GM23338 (cell line): ENCODE measurements at regions not wholly inside any gene's neighbourhood (a gene's known extent, or its start where the extent isn't known, plus 50 kb on each side); places are given as distances from the start of the nearest gene placed in this dataset.

Experiments
- CREB1 ChIP-seq: fragments of 250-450 bp; sonication (Bioruptor Pico); IDR thresholded peaks from 2 replicates; pipeline ENCODE4 v1.5.0; 2020; ENCODE audit warnings: low read depth, mild to moderate bottlenecking, moderate library complexity
- EZH2 ChIP-seq: fragments of 200-600 bp; sonication (generic); IDR thresholded peaks from one replicate; pipeline ENCODE4 v1.8.0; 2017; ENCODE audit warnings: antibody characterized with exemption, mild to moderate bottlenecking, low read depth; ENCODE audit not compliant: unreplicated experiment
- EZH2phosphoT487 ChIP-seq: fragments of 200-600 bp; sonication (generic); IDR thresholded peaks from one replicate; pipeline ENCODE4 v1.8.1; 2018; ENCODE audit warnings: antibody characterized with exemption; ENCODE audit not compliant: unreplicated experiment
- JUNB ChIP-seq: IDR thresholded peaks from one replicate; pipeline ENCODE4 v1.6.1; 2016; ENCODE audit warnings: antibody characterized with exemption; ENCODE audit not compliant: unreplicated experiment
- NANOG ChIP-seq: IDR thresholded peaks from 2 replicates; pipeline ENCODE4 v1.6.1; 2016; ENCODE audit warnings: antibody characterized with exemption, borderline replicate concordance
- POLR2AphosphoS5 ChIP-seq: IDR thresholded peaks from 2 replicates; pipeline ENCODE4 v1.6.1; 2016; ENCODE audit warnings: antibody characterized with exemption, low read depth
- STAT1 ChIP-seq: IDR thresholded peaks from one replicate; pipeline ENCODE4 v1.6.1; 2016; ENCODE audit warnings: antibody characterized with exemption; ENCODE audit not compliant: unreplicated experiment
- ZNF114 ChIP-seq: fragments of 250-450 bp; sonication (Bioruptor Pico); IDR thresholded peaks from 2 replicates; pipeline ENCODE4 v1.5.0; 2020; ENCODE audit warnings: mild to moderate bottlenecking, moderate library complexity
- ZNF331 ChIP-seq: fragments of 250-450 bp; sonication (Bioruptor Pico); IDR thresholded peaks from 2 replicates; pipeline ENCODE4 v1.5.0; 2020; ENCODE audit warnings: low read depth, mild to moderate bottlenecking, moderate library complexity
- TF ChIP-seq, protein P1 (sequence below): IDR thresholded peaks from one replicate; pipeline ENCODE4 v1.6.1; 2018; ENCODE audit warnings: antibody characterized with exemption; ENCODE audit not compliant: unreplicated experiment
- TF ChIP-seq, protein P2 (sequence below), 2 experiments: fragments of 200-600 bp in 1 of 2; sonication (generic) in 1 of 2; conservative IDR thresholded peaks; 2 replicates each; pipeline versions ENCODE4 v1.5.1 to v1.6.1; 2016 to 2017; ENCODE audit warnings: antibody characterized with exemption in 2 of 2, low read depth in 2 of 2, mild to moderate bottlenecking in 2 of 2, moderate library complexity in 1 of 2
- TF ChIP-seq, protein P3 (sequence below): IDR thresholded peaks from 2 replicates; pipeline ENCODE4 v1.6.1; 2016; ENCODE audit warnings: antibody characterized with exemption
- TF ChIP-seq, protein P4 (sequence below): fragments of 250-450 bp; sonication (Bioruptor Pico); IDR thresholded peaks from 2 replicates; pipeline ENCODE4 v1.5.0; 2020; ENCODE audit warnings: mild to moderate bottlenecking, moderate library complexity

DNA sequence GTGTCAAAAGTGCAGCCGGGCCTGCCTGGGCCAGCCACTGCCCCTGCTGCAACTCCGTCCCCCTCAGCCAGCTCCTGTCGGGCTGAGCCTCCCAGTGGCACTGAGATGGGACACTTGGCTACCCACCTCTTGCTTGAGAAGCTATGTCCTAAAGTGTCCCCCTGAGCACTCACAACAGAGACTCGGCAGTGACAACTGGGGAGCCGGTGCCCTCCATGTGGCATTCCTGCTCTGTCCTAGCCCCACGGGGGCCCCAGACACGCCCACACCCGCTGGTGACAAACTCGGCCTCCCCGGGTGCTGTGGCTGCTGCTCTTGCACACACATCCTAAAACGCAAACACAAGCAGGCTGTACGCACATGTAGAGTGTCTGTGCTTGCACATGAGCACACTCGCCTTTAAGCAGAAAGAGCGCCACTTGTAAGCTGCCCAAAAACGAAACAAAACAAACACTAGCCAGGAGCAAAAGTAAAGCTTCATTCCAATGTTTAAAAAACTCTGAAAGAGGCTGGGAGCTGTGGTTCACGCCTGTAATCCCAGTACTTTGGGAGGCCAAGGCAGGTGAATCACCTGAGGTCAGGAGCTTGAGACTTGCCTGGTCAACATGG, 253.9 kb downstream of the RBFOX3 start:
- TF ChIP-seq, protein P1, sequence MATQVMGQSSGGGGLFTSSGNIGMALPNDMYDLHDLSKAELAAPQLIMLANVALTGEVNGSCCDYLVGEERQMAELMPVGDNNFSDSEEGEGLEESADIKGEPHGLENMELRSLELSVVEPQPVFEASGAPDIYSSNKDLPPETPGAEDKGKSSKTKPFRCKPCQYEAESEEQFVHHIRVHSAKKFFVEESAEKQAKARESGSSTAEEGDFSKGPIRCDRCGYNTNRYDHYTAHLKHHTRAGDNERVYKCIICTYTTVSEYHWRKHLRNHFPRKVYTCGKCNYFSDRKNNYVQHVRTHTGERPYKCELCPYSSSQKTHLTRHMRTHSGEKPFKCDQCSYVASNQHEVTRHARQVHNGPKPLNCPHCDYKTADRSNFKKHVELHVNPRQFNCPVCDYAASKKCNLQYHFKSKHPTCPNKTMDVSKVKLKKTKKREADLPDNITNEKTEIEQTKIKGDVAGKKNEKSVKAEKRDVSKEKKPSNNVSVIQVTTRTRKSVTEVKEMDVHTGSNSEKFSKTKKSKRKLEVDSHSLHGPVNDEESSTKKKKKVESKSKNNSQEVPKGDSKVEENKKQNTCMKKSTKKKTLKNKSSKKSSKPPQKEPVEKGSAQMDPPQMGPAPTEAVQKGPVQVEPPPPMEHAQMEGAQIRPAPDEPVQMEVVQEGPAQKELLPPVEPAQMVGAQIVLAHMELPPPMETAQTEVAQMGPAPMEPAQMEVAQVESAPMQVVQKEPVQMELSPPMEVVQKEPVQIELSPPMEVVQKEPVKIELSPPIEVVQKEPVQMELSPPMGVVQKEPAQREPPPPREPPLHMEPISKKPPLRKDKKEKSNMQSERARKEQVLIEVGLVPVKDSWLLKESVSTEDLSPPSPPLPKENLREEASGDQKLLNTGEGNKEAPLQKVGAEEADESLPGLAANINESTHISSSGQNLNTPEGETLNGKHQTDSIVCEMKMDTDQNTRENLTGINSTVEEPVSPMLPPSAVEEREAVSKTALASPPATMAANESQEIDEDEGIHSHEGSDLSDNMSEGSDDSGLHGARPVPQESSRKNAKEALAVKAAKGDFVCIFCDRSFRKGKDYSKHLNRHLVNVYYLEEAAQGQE, result no peak
- TF ChIP-seq POLR2AphosphoS5 (no peak), EZH2 (no peak), EZH2phosphoT487 (no peak), JUNB (no peak), CREB1 (CRISPR knock-in tag) (no peak), ZNF331 (no peak), NANOG (no peak), STAT1 (no peak), ZNF114 (CRISPR knock-in tag) (no peak)
- TF ChIP-seq, protein P2, sequence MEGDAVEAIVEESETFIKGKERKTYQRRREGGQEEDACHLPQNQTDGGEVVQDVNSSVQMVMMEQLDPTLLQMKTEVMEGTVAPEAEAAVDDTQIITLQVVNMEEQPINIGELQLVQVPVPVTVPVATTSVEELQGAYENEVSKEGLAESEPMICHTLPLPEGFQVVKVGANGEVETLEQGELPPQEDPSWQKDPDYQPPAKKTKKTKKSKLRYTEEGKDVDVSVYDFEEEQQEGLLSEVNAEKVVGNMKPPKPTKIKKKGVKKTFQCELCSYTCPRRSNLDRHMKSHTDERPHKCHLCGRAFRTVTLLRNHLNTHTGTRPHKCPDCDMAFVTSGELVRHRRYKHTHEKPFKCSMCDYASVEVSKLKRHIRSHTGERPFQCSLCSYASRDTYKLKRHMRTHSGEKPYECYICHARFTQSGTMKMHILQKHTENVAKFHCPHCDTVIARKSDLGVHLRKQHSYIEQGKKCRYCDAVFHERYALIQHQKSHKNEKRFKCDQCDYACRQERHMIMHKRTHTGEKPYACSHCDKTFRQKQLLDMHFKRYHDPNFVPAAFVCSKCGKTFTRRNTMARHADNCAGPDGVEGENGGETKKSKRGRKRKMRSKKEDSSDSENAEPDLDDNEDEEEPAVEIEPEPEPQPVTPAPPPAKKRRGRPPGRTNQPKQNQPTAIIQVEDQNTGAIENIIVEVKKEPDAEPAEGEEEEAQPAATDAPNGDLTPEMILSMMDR (conservative IDR thresholded peaks at IDR 0.05; ENCODE audit: low read depth in 2 of 2), result no peak
- TF ChIP-seq, protein P3, sequence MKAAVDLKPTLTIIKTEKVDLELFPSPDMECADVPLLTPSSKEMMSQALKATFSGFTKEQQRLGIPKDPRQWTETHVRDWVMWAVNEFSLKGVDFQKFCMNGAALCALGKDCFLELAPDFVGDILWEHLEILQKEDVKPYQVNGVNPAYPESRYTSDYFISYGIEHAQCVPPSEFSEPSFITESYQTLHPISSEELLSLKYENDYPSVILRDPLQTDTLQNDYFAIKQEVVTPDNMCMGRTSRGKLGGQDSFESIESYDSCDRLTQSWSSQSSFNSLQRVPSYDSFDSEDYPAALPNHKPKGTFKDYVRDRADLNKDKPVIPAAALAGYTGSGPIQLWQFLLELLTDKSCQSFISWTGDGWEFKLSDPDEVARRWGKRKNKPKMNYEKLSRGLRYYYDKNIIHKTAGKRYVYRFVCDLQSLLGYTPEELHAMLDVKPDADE, result no peak
- TF ChIP-seq, protein P4, sequence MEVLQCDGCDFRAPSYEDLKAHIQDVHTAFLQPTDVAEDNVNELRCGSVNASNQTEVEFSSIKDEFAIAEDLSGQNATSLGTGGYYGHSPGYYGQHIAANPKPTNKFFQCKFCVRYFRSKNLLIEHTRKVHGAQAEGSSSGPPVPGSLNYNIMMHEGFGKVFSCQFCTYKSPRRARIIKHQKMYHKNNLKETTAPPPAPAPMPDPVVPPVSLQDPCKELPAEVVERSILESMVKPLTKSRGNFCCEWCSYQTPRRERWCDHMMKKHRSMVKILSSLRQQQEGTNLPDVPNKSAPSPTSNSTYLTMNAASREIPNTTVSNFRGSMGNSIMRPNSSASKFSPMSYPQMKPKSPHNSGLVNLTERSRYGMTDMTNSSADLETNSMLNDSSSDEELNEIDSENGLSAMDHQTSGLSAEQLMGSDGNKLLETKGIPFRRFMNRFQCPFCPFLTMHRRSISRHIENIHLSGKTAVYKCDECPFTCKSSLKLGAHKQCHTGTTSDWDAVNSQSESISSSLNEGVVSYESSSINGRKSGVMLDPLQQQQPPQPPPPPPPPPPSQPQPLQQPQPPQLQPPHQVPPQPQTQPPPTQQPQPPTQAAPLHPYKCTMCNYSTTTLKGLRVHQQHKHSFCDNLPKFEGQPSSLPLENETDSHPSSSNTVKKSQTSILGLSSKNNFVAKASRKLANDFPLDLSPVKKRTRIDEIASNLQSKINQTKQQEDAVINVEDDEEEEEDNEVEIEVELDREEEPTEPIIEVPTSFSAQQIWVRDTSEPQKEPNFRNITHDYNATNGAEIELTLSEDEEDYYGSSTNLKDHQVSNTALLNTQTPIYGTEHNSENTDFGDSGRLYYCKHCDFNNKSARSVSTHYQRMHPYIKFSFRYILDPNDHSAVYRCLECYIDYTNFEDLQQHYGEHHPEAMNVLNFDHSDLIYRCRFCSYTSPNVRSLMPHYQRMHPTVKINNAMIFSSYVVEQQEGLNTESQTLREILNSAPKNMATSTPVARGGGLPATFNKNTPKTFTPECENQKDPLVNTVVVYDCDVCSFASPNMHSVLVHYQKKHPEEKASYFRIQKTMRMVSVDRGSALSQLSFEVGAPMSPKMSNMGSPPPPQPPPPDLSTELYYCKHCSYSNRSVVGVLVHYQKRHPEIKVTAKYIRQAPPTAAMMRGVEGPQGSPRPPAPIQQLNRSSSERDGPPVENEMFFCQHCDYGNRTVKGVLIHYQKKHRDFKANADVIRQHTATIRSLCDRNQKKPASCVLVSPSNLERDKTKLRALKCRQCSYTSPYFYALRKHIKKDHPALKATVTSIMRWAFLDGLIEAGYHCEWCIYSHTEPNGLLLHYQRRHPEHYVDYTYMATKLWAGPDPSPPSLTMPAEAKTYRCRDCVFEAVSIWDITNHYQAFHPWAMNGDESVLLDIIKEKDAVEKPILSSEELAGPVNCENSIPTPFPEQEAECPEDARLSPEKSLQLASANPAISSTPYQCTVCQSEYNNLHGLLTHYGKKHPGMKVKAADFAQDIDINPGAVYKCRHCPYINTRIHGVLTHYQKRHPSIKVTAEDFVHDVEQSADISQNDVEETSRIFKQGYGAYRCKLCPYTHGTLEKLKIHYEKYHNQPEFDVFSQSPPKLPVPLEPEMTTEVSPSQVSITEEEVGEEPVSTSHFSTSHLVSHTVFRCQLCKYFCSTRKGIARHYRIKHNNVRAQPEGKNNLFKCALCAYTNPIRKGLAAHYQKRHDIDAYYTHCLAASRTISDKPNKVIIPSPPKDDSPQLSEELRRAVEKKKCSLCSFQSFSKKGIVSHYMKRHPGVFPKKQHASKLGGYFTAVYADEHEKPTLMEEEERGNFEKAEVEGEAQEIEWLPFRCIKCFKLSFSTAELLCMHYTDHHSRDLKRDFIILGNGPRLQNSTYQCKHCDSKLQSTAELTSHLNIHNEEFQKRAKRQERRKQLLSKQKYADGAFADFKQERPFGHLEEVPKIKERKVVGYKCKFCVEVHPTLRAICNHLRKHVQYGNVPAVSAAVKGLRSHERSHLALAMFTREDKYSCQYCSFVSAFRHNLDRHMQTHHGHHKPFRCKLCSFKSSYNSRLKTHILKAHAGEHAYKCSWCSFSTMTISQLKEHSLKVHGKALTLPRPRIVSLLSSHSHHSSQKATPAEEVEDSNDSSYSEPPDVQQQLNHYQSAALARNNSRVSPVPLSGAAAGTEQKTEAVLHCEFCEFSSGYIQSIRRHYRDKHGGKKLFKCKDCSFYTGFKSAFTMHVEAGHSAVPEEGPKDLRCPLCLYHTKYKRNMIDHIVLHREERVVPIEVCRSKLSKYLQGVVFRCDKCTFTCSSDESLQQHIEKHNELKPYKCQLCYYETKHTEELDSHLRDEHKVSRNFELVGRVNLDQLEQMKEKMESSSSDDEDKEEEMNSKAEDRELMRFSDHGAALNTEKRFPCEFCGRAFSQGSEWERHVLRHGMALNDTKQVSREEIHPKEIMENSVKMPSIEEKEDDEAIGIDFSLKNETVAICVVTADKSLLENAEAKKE (CRISPR knock-in tag), result no peak
